ENCODE measurements at regions not wholly inside any gene's neighbourhood (a gene's known extent, or its start where the extent isn't known, plus 50 kb on each side); places are given as distances from the start of the nearest gene placed in this dataset.

DNA sequence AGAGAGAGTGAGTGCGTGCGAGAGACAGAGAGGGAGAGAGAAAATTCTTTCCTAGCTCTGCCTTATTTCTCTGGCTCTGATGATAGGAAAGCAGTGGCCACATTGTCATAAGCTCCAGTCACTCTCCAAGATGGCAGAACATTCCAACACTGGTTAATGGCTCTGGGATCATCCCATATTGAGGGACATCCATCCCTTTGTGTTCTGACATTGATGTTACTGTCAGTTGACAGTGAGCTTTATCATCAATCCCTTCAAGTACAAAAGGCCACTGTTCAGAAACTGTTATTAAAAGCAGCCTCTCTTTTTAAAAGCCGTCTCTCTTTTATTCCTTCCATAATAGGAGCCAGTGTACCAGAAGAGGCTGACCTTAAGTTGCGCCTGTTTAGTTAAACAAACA lies 1084.9 kb upstream of the RBFOX1 start:
- no peak for DNase-seq

DNA sequence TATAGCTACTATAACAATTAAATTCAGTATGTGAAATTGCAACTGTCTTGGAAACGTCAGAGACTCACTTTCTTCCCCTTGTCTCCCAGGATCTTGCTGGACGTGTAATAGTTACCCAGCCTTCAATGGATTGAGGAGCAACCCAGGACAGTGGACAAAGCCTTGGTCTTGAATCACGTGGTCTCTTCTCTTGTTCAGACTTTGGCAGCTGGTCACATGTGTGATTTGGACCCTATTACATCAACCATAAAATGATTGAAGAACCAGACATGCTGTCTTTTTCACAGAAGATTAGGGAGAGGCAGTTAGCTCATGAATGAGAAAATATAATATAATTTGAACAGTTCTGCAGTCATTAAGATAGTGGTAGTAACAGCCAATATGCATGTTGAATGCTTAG lies 1085.5 kb upstream of the RBFOX1 start:
- DNase-seq = no peak

DNA sequence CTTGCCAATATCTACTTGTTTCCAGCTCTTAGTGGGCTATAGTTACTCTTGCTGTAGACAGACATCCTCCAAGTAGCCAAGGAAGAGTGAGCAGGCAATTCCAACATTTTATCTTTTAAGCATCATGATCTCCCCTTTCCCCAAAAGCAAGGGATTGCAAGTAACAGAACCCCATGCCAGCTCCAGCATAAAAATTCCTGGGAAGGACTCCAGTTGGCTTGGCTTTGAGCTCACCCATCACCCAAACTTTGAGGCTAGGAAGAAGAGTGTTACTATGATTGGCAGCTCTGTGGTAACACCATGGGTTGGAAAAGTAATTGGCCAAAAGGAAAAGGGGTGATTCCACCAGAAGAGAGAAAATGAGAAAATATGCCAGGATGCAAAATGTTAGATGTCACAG lies 1086.4 kb upstream of the RBFOX1 start:
- DNase-seq = no peak

DNA sequence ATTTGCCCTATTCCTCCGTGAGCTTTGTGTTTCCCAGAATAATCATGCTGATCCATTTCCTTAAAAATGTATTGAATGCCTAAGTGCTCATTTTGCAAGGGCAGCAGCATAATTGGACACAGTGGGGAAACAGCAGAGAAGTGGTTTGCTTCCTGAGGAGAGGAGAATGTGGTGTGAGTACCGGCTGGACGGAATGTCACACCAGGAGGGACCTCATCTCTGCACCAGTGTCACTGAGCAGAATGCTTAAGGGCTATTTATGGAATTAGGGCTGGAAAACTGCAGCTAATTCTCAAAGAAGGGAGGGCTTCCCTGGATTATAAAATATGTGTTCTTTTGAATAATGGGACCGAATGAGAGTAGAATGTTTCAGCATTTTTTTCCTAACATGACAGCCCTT lies 1100.6 kb upstream of the RBFOX1 start:
- DNase-seq = no peak

DNA sequence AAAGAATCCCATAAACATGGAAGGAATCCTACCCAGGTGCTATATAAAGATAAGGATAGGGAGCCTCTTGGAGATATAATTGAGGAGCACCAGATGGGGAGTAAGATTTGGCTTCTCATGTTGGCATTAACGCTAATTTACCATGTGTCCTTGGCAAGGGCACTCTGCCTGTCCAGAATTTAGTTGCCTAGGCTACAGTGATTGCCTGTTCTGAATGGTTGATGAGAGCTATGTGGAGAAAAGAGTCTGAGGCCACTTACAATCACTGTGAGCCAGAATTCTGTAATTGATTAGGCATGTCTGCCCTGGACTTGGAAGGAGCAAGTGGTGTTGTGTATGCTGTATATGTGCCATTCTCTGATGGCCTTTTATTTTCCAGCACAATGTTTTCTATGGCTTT lies 1101.2 kb upstream of the RBFOX1 start:
- no peak for DNase-seq

DNA sequence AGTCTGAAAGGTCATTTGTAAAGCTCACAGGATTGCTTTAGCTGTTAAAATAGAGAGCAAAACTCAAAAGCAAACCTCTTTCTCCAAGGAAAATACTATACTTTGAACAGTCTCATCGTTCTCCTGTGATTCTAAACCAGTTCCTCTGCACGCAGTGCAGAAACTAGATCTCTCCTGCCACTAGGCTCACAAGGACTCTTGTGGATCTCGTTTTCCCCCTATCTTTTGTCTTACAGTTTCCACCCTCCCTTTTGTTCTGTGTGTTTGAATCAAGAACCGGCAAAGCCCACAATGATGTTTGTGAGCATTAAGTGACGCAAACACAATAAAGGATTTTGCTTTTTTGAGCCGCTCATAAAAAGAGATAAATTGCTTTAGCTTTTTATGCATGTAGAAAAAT lies 1103.5 kb upstream of the RBFOX1 start:
- DNase-seq = no peak

DNA sequence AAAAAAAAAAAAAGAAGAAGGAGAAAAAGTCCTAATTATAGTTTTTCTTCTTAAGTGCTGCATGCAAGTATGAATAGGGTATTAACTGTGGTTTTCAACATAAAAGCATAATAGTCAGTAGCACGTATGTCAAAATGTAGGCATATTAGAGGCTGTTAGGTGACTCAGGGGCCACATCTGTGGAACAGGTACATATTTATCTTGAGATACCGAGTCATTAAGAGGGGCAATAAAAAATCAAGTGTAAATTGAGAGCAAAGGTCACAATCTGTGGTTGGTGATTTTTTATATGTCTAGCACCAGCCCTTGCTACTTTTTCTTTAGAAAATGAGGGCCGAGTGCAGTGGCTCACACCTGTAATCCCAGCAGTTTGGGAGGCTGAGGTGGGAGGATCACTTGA lies 1113.8 kb upstream of the RBFOX1 start:
- no peak for DNase-seq

DNA sequence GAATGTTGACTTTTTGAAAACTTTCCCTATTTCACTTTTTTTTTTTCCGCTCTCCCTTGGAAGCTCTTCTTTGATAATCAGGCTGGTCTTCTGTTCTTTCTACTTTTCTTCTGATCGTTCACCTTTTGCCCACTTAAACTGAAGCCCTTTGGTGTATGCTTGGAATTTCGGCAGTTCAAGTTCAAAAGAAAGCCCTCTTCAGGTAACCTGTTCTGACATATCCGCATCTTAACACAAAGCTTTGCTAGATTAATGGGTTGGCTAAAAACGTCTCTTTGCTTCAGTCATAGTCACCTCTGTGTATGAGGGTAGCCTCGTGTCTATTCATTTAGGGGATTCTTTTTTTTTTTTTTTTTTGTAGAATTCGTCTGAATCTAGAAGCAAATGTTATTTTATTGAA lies 1115.8 kb upstream of the RBFOX1 start:
- DNase-seq = no peak

DNA sequence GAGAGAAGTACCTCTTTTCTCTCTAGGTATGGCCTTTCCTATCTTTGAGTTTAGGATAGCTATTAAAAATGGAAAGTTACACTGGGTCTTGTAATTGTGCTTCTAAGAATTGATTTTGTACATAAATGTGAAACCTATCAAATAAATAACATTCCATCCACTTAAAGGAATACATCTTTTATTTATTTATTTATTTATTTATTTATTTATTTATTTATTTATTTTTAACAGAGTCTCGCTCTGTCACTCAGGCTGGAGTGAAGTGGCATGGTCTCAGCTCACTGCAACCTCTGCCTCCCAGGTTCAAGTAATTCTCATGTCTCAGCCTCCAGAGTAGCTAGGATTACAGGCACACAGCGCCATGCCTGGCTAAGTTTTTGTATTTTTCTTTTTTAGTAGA lies 1114.0 kb upstream of the EEF2KMT start:
- no peak for DNase-seq

DNA sequence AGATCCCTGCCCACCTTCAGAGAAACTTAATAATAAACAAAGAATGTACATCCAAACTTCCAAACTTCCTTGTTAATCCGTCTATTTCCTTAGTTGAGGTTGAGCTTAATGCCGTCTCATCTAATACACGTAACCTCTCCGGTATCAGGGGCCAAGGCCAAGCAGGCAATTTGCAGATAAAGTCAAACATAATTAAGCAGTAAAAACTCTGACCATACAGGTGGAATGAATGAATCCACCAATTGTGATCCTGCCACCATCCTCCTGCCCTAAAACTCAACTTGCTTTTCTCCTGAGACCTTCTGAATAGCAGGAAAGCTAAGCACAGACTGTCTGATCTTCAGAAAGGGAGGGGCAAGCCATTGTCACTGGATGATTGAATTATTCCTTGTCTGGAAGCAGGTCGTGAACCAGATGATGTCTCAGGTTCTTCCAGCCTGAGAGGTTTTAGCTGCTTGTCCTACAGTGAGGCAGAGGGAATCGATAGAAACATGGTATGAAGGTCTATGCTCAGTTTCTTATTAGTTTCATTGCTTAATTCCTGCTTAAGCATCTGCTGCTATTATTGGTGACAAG lies 1111.8 kb upstream of the EEF2KMT start:
- no peak for DNase-seq

DNA sequence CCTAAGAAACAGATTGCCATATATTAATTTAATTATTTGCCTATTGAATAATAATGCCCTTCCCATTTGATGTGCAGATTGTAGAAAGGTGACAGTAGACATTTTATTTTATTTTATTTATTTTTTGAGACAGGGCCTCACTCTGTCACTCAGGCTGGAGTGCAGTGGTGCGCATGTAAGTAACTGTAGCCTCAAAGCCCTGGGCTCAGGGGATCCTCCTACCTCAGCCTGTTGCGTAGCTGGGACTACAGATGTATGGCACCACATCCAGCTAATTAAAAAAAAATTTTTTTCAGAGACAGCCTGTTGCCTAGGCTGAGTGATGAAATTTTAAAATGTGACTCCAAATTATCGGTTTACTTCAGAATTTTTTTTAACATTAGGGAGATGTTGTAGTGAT lies 1110.0 kb upstream of the EEF2KMT start:
- DNase-seq = no peak

DNA sequence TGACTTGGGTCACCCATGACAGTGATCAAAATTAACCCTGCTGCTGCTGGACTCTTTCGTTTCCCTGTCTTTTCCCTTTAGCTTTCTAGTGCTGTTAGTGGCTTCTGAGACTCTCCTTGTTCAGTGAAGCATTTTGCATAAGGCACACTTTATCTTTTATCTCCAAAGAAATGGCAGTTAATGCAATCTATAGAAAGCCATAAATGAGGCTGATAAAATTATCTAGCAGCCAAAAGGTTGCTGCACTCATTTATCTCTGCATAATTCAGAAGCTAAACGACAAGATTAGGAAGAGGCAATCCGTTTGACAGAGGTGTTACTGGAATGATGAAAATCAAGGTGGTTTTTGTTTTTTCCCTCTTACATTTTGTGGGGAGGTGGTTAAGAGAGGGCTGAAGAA lies 1109.5 kb upstream of the EEF2KMT start:
- DNase-seq = no peak

DNA sequence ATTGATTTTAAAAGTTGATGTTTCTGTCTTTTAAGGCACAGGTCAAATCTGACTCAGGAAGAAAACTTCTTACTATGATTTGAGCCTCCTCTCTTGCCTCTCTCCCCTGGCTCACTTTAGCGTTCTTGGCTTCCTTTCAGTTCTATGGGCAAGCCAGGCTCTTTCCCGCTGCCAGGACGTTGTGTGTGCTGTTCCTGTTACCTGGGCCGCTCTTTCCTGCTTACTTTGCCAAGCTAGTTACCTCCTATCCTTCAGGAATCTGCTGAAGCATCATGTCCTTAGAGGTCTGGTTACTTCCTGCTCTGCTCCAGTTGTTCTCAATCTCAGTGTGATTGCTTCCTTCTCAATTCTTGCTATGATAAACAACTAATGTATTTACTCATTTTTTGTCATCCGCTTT lies 1108.5 kb upstream of the EEF2KMT start:
- no peak for DNase-seq

DNA sequence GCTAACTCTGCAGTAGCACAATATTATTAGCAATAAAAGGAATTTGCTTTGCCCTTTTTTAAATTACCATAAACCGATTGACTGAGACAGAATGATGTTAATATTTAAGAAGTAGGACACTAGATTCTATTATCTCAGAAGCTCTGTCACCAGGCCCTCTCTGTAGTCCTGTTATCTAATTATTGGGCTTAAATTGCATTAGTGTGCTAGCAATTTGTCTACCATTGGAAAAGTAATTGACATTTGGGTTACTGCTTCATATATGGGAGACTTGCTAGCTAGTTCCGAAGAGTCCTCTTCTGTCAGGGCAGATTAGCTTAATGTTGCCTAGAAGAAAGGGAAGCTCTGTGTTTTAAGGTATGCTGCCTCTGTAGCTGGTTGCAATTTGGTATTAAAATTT lies 1107.3 kb upstream of the EEF2KMT start:
- DNase-seq = no peak

DNA sequence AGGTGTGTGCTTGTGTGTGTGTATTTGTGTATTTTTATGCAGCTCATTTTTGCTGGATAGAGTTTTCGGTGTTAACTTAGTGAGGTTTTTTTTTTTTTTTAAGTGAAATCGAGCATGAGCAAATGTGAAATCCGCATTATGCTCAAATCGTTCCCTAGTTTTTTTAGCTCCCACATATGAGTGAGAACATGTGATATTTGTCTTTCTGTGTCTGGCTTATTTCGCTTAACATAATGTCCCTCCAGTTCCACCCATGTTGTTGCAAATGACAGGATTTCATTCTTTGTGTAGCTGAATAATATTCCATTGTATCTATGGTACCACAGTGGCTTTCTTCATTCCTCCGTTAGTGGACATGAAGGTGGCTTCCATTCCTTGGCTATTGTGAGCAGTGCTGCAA lies 1103.3 kb upstream of the EEF2KMT start:
- no peak for DNase-seq

DNA sequence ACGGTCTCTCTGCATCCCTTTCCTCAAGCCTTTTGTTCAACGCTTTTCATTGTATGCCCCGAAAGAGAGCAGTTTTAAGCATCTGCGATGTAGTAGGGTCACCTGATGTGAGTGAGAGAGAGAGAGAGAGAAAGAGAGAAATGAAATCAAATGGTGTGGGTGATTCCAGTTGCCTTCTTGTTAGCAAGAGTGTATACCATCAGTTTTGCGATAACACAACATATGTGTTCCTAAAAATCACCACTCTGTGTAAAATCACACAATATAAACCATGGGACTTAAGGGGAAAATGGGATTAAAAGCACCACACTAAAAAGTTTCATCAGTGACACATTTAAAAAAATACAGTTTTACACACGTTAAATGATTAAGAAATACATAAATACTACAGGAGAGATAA lies 1102.7 kb upstream of the EEF2KMT start:
- DNase-seq = no peak

DNA sequence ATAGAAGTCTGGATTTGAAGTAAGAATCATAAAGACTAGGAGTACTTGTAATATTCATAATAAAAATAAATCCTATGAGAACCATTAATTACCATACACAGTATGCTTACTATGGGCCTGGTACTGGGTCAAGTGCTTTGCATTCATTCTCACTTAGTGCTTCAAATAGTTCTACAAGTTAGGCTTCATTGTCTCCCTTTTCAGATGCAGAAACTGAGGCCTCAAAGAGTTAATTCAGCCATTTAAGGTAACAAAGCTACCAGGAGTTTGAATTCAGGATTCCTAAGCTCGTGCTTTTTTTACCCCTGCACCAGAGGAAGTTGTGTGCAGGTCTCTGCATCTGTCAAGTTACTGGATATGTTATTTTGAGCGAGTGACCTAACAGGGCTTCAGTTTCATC lies 1098.4 kb upstream of the EEF2KMT start:
- DNase-seq = no peak

DNA sequence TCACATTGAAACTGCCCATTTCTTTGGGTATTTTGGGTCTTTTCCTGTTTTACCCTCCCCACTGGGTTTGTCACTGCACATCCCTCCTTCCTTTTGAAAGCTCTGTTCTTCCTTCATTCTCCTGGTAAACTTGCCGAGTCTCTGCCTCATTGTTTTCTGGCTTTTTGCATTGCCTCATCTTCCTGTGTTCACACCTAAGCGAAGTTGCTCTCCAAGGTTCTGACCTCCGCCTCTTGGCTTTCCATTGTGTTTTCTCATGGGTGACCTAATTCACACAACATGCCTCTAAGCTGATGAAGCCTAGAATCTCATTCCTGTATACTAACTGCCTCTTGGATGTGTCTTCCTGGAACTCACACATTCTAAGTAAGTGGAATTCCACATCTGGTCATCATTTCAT lies 1096.1 kb upstream of the EEF2KMT start:
- no peak for DNase-seq

DNA sequence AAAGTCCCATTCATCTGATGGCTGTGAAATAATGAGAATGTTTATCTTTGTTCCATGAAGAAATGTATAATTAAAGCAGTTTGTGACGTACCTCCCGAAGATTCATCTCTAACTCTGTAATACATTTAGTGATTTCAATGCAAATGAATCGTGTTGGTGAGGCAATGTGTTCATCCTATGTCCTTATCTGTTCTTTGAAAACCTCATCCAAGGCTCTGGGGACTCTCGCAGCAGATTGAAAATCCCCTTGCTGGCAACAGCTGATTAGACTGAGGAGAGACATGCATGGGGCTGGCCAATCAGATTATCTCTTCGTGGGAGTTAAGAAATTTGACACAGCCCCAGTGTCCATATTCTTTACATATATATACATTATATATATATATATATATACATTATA lies 1095.4 kb upstream of the EEF2KMT start:
- no peak for DNase-seq

DNA sequence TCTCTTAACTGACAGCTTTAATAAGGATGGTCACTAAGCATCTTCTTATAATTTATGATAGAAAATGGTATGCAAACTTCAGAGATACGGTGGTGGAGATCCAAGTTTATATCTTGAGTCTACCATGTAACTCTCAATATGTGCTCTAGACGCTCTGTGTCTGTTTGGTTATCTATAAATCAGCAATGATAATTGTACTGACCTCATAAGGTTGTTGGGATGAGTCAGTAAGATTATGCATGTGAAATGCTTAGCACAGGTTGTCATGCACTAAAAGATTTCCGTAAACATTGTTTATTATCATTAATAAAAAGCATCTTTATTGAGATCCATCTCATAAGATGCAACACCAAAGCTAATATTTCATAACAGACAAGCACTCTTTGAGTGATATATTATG lies 1094.9 kb upstream of the EEF2KMT start:
- no peak for DNase-seq

DNA sequence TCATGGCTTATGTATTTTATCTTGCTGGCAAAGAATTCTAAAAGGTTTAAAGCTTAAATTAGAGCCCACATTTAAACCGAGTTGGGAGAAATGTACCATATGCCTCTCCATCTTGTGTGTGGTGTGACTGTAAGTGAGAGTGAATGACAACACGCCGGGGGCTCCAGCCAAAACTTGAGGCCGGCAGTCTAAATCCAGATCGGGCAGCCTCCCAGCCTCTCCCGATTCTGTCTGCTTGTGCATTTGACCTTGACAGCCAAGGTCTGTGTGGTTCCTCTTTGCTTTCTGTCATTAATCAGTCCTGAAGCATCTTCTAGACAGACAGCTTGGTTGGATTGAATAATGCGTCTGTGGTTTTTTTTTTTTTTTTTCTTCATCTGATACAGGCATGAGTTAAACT lies 1093.2 kb upstream of the EEF2KMT start:
- DNase-seq = no peak

DNA sequence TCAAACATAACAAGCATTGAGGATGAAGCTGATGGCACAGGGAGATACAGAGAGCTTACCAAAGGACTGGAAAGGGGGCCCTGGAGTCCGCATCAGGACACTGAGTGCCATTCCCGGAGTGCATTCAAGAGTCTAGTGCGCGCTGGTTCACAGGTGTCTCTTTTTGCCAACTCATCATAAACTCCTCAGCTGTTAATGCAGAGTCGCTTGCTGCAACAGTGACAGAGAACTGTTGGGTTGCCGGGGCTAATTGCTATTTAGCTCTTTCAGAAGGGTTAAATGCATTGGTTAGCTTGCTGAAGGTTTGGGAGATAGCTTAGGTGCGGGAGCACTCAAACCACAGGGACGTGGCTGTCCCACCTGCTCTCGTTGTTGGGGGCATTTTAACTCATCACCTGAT lies 1091.6 kb upstream of the EEF2KMT start:
- no peak for DNase-seq

DNA sequence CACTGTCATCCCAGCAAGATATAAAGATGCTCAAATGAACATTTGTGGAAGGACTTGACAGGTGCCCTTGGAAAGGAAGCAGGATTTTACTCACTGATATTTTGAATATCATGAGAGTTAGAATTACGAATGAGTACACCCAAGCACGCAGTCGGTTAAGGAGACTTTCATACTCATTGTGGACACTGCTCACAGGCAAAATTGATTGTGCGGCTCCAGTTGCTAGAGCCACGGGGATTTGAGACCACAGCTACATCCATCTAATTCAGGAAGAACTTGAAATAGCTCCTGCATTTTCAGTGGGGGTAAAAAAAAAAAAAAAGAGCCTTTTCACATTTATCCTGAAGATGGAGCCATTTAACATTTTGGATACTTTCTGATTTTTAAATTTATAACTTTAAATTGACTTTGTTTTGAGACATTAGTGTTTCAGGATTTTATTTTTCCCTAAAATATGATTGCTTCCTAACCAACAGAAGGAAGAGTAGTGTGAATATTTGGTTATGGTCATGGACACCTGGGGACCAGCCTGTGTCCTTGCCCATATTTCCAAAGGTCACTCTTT lies 1080.1 kb upstream of the EEF2KMT start:
- DNase-seq = no peak

DNA sequence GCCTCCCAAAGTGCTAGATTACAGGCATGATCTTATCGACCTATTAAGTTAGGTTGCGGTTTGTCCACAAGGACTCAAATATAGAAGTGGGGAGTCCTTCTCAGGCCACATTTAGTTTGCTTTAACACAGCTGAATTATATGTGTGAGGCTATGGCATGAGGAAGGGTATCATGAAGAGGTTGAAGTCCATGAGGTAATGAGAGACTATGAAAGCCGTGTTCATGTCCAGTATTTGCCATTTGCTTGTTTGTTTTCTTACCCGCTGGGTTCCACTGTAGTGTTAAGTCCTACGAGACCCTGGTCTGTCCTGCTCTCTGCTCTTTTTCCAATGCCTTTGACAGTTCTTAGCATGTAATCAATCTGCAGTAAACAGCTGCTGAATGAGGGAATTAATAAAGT lies 1072.4 kb upstream of the EEF2KMT start:
- DNase-seq = no peak

DNA sequence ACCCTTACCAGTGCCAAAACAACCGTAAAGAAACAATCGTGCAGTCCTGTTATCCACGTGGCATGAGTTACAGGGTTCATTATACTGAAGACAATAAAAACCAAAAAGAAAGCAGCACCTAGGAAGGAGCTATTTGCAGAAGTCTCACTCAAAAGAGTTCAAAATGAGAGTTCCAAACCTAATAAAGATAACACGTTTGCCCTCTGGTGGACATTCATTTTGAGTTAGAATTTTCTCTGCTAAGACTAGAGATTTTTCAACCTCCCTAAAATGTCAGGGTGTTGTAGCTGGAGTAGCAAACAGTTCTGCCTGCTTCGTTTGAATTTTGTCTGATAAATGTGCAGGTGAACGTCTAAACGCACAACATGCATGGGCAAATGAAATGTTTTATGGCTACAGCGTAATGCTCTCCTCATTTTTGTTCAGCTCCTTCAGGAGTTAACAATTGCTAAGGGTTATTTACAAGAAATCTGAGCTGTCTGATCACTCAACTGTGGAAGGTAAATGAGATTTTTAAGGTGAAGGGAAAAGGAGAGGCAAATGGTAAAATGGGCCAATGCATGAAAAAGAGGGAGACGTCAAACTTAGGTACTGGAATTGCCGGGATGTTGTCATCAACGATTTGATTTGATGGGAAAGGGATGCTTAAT lies 1067.9 kb upstream of the EEF2KMT start:
- no peak for DNase-seq
